ENCODE measurements at regions not wholly inside any gene's neighbourhood (a gene's known extent, or its start where the extent isn't known, plus 50 kb on each side); places are given as distances from the start of the nearest gene placed in this dataset.

DNA sequence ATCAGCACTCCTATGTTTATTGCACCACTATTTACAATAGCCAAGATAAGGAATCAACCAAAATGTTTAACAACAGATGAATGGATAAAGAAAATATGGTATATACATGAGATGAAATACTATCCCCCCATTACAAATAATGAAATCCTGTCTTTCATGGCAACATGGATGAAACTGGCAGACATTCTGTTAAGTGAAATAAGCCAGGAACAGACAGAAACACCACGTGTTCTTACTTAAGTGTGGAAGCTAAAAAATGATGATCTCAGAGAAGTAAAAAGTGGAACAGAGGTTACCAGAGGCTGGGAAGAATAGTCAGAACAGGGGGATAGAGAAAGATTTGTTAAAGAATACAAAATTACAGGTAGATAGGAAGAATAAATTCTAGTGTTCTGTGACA, 113.7 kb upstream of the MDM1 start:
- no peak for DNase-seq (ENCODE audit: low spot score)
- TF ChIP-seq, protein P1, sequence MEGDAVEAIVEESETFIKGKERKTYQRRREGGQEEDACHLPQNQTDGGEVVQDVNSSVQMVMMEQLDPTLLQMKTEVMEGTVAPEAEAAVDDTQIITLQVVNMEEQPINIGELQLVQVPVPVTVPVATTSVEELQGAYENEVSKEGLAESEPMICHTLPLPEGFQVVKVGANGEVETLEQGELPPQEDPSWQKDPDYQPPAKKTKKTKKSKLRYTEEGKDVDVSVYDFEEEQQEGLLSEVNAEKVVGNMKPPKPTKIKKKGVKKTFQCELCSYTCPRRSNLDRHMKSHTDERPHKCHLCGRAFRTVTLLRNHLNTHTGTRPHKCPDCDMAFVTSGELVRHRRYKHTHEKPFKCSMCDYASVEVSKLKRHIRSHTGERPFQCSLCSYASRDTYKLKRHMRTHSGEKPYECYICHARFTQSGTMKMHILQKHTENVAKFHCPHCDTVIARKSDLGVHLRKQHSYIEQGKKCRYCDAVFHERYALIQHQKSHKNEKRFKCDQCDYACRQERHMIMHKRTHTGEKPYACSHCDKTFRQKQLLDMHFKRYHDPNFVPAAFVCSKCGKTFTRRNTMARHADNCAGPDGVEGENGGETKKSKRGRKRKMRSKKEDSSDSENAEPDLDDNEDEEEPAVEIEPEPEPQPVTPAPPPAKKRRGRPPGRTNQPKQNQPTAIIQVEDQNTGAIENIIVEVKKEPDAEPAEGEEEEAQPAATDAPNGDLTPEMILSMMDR (IDR thresholded peaks at IDR 0.05; ENCODE audit: extremely low read depth, missing control alignments): no peak

- DNase-seq (ENCODE audit: low spot score): no peak
- TF ChIP-seq, protein P1 (IDR thresholded peaks at IDR 0.05; ENCODE audit: extremely low read depth, missing control alignments): no peak
Measured at GRCh38 chr12:68446384-68446783, 114.2 kb upstream of the MDM1 start.

GRCh38 chr12:68446901-68447796, 115.0 kb upstream of the MDM1 start:
- TF ChIP-seq, protein P1 (IDR thresholded peaks at IDR 0.05; ENCODE audit: extremely low read depth, missing control alignments): no peak
- no peak for DNase-seq (ENCODE audit: low spot score)

- TF ChIP-seq, protein P1 (IDR thresholded peaks at IDR 0.05; ENCODE audit: extremely low read depth, missing control alignments): no peak
- DNase-seq (ENCODE audit: low spot score): no peak
Measured at GRCh38 chr12:68447797-68448260, 115.7 kb upstream of the MDM1 start.

DNA sequence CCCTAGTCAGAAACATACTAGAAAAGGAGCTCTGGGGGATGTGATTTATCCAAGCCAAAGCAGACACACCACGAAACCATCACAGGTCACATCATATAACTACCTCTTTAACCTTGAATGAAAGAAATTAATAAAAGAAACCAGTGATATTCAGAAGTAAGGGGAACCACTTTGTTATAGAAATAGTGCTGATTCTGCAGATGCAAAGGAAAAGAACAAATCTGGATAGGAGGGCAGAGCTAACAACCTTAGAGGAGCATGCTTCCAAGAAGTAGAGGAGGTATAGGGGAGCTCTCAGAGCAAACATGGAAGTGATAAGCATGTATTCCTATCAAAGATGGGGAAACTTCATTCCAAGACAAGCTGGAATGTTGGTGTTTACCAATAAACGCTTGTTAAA, 117.0 kb upstream of the MDM1 start:
- no peak for DNase-seq (ENCODE audit: low spot score)

DNA sequence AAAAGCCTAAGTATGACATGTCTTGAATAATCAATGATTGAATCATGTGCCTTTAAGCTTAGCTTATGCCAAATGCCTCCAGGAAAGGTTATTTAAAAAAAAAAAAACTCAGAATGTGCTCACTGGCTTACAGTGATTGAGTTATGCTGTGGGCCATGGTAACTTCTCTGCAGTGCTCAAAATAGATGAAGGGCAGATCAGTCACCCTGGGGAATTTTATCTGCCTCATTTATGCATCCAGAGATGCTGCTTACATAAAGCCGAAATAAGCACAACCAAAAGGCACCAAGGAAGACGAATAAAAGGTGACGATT, 118.7 kb upstream of the MDM1 start:
- no peak for DNase-seq (ENCODE audit: low spot score)
- TF ChIP-seq, protein P1 (IDR thresholded peaks at IDR 0.05; ENCODE audit: extremely low read depth, missing control alignments): no peak

More for the DNA sequence above, 117.0 kb upstream of the MDM1 start:
- TF ChIP-seq, protein P1 (IDR thresholded peaks at IDR 0.05; ENCODE audit: extremely low read depth, missing control alignments): no peak

DNA sequence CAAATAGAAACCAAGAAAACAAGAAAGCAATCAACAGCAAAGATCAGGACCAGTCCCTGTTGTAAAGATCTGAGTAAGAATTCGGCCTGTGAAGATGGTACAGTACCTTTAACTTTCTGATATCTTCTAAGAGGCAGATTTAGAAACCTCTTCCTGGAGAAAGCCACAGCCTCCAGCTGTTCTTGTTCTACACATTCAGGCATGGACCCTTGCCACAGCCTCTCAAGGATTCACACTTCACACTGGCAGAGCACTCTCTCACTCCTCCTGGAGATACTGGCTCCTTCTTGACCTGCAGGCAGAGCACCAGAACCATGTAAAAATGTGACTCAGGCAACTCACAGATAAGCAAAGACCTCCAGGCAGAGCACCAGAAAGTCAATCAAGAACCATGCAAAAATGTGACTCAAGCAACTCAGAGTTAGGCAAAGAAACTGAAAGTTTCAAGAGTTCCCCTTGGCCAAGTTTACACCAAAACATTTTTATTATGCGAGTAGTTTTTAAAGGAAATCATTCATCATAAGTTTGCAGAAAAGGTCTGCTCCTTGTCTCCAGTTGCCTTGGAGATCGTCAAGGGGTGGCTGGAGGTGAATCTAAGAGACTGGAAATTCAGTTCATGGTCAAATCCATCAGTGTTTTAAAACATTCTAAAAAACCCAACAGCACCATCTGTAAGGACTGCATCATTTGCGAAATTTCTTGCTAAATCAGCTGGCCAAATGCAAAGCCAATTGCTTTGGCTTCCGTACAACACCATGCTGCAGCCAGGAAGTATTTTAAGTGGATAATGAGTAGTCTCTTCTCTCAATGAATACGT, 119.3 kb upstream of the MDM1 start:
- peak; percentile 44 for DNase-seq (ENCODE audit: low spot score)
- TF ChIP-seq, protein P1 (IDR thresholded peaks at IDR 0.05; ENCODE audit: extremely low read depth, missing control alignments): no peak

All from GM20000 (cell line).